ENCODE measurements at regions not wholly inside any gene's neighbourhood (a gene's known extent, or its start where the extent isn't known, plus 50 kb on each side); places are given as distances from the start of the nearest gene placed in this dataset.
"Not testable (repeated sequence)": the region's sequence is repeated elsewhere in the genome, so short reads cannot be mapped to it uniquely, and the experiment has no call there.

DNA sequence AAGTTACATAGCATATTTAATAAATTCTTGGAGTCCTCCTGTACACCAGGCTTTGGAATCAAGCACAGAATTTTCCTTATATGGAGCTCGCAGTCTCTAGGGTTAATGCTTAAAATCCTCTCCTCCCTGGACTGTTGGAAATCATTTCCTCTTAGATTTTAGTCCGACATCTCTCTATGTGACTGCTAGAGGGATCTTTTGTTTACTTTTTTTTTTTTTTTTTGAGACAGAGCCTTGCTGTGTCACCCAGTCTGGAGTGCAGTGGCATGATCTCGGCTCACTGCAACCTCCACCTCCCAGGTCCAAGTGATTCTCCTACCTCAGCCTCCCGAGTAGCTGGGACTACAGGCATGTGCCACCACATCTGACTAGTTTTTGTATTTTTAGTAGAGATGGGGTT, 84.1 kb upstream of the UMPS start:
- not testable (repeated sequence) for FAIRE-seq; DNase-seq (ENCODE audit: insufficient read length, low spot score)

DNA sequence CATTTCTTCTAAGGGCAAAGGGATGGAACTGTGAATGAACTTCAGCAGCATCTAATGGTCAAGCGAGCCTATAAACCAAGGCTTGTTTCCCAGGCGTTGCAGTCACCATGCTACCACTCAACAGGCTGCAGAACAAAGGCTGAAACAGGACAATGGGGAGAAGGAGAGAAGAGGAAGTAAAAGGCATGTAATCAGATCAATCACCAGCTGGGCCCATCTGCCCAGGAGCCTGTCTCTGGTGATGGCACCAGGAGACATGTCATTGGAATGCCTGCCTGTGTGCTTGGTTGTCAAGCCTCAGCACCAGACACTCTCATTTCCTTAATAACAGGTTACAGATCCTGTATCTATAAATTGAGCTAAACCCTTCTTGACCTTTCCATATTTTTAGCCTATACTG, 81.7 kb upstream of the UMPS start:
- no peak for FAIRE-seq
- no peak for DNase-seq (ENCODE audit: insufficient read length, low spot score)

DNA sequence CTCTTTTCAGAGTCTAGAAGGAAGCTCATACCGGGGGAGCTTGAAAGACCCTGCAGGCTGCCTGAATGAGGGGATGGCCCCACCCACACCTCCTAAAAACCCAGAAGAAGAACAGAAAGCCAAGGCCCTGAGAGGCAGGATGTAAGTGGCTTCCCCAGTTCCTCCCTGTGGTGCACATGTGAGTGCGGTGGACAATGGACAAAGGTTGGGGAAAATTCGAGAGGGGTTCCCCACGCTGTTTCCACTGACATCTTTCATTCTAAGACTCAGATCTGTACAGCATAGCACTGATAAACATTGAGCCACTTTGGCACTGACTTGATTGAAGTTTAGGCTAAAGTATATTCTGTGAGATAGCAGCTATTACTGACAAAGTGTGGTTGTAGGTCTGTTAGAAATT, 79.5 kb upstream of the UMPS start:
- peak; percentile 95 for FAIRE-seq
- no peak for DNase-seq (ENCODE audit: insufficient read length, low spot score)

DNA sequence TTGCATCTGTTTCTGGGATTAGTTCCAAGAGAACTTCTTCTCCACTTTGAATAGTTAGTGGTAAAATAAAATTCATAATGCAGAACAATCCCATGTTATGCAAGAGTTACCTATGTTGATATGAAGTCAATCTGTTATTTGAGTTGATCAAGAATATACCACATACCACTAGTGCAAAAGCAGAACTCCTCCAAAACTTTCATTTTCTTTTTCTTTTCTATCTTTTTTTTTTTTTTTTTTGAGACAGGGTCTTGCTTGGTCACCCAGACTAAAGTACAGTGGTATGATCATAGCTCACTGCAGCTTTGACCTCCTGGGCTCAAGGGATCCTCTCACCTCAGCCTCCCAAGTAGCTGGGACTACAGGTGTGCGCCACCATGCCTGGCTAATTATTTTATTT, 78.8 kb upstream of the UMPS start:
- peak; percentile 49 for FAIRE-seq
- not testable (repeated sequence) for DNase-seq (ENCODE audit: insufficient read length, low spot score)

DNA sequence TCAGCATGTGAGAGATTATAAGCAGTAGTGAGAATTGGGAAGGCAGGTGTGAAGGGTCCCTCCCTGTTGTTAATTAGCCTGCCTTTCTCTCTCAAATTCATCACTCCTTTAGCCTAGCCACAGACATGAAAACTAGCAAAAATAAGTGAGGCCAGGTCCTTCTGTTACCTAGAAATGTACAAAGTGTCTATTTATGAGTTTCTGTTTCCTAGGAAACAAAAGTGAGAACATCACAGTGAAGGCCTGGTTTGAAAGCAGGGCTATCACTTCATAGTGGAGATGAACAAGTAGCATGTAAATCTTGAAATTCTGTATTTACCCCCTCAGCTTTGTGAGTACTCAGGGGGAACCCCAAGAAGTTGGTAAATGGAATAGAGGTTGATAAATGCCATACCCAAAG, 78.2 kb upstream of the UMPS start:
- FAIRE-seq: peak; percentile 53
- DNase-seq (ENCODE audit: insufficient read length, low spot score): no peak

DNA sequence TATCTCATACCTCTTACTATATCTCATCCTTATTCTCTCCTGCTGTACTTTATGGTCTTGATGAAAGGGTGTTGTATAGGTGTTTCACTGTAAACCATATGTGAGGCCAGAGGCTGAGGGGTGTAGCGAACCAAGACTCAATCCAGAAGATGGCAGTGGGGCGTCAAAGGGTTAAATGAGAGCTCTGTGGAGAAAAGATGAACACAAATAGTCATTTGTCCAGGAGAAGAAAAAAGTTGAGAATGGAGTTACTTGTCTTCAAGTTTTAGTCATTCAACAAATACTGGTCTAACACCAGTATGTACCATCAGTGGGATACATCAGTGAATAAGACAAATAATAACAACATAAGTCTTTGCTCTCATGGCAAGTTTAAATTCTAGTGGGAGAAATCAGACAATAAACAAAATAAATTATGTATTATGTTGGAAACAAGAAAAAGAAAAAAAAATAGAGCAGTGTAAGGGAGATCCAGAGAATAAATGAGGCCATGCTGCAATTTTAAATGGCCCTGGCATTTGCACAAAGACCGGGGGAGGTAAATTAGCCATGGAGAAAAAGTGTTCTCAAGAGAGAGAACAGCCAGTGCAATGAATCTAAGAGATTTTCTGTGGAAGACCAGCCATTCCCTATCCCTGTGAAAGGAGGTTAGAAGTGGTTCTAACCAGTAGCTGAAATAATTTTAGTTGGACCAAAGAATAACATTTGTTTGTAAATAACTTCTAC, 77.0 kb upstream of the UMPS start:
- FAIRE-seq (no peak), DNase-seq (ENCODE audit: insufficient read length, low spot score) (no peak)

DNA sequence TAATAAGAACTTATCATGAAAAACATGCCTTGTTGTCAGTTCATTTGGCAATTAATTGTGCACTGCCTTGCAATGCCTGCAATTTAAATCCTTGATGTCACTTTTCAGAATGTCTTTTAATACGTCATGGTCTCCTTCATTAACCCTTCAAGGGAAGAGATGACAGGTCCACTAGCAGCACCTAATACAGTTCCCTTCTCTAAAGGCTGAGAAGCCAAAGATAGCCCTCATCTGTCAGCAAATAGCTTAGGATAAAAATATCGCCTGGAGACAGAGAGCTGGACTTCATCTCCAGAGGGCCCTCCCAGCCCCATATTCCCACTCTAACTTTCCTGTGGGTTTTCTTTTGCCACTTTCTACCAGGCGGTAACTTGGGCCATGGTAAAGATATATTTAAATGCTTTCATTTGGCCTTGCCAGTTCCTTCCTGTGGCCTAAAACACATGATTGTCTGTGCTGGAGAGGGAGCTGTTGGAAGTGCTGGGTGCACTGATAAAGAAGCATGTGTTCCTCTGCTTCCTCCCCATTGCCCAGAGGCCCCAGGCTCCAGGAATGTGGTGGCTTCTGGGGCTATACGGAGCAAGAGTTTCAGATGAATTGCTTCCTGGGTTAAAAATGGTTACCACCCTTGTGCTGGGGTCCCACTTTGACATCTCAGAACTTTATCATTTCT, 76.3 kb upstream of the UMPS start:
- no peak for FAIRE-seq
- no peak for DNase-seq (ENCODE audit: insufficient read length, low spot score)

DNA sequence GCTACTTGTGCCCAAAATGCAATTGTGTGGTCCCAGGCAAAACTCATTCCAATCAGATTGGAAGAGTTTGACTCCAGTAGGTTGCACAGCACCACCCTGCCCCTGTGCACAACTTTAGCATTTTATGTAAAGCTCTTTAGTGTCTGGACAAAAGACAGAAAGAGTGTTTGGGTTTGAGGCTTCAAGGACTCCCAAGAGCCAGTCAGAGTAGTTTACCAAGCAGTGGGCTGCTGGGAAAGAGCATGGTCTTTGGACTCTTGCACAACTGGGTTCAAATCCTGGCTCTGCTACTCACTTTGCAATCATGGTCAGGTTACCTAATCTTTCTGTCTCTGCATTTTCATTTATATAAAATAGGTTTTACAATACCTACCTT, 75.8 kb upstream of the UMPS start:
- no peak for FAIRE-seq

DNA sequence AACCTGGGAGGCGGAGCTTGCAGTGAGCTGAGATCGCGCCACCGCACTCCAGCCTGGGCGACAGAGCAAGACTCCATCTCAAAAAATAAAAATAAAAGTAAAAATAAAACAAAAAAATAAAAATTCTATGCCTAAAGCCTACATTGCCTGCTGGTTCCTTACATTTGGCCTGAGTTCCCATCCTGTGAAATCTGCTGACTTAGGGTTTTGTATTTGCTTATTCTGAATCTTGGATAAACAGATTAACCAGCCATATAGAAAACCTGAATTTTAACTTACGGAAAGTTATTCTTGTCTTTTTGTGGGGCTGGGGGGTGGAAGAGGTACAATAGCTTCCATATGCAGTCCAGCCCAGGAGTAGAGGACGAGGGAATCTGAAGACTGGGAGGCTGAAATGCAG, 73.7 kb upstream of the UMPS start:
- no peak for DNase-seq (ENCODE audit: insufficient read length, low spot score)
- FAIRE-seq: no peak

More for the DNA sequence above, 75.8 kb upstream of the UMPS start:
- no peak for DNase-seq (ENCODE audit: insufficient read length, low spot score)

DNA sequence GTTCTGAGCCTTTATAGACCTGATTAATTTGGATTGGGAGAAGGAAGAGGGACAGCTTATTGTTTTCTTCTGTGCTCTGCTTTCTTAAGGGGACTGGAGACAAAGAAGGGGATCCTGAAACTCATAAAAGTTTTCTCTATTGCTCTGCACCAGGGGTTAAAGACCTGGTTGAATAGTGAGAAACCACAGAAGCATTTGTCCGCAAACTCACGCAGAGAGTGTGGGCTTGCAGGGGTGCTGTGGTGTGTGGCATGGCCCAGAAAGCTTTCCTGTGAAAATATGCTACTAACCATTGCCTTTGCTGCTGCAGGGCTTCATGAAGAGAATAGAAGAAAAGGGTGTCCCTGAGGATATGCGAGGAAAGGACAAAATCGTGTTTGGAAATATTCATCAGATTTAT, 73.1 kb upstream of the UMPS start:
- FAIRE-seq: peak; percentile 23
- DNase-seq (ENCODE audit: insufficient read length, low spot score): no peak

DNA sequence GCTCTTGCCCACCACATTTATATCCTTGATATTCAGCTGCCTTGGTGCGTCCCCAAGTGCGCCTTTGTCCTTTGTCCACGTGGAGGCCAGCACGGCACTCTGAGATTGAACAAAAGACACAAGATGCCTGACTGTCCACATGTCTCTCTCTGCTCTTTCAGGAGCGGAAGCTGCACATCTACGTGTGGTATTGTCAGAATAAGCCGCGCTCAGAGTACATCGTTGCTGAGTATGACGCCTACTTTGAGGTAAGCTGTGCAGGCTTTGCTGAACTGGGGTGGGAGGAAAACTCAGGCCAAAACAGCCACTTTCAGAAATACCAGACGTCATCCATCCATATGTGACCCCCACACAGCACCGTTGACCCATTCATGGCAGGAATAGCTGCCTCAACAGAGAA, 72.0 kb upstream of the UMPS start:
- DNase-seq (ENCODE audit: insufficient read length, low spot score) (no peak), FAIRE-seq (no peak)

DNA sequence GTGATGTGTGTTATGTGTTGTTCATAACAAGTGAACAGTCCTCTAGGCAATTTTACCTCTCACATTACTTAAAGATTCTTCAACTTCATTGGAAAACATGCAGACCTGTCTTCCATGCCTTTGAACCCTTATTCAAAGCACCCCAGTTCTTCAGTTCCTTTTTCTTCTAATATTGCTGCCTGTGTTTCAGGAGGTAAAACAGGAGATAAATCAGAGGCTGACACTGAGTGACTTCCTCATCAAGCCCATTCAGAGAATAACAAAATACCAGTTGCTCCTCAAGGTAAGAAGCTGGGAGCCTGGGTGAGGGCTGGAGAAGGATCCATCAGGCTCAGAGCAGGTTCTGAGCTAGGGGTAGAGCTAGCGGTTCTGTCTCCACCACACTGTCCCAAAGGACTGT, 71.1 kb upstream of the UMPS start:
- no peak for DNase-seq (ENCODE audit: insufficient read length, low spot score)
- FAIRE-seq: peak; percentile 35

DNA sequence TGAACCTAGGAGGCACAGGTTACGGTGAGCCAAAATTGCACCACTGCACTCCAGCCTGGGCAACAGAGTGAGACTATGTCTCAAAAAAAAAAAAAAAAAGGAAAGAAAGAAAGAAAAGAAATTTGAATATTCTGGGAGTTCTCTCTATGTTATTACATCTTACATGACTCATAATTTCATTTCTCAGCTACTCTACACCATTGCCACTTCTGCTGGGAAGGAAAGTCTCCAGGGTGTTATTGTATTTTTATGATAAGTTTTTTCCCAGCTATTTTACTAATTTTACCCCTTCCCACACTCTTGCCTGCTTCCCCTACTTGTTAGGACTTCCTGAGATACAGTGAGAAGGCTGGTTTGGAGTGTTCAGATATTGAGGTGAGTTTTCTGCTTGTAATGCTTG, 69.7 kb upstream of the UMPS start:
- no peak for FAIRE-seq
- no peak for DNase-seq (ENCODE audit: insufficient read length, low spot score)

DNA sequence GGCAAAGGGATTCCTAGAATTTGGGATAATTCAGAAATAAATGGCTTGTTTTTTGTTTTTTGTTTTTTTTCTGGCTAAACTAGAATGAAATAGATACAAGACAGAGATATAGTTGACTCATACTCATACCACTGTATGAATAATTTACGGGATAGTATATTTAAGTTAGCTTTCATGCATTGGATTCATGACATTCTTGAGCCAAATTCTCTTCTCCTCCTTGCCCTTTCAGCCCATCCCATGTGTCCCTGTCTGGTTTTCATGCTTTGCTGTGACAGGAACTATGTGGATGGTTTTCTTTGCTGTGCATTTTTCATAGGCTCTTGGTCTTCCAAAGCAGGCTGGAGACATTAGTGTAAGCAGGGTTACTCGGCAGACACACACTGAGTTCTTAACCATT, 66.6 kb upstream of the UMPS start:
- DNase-seq (ENCODE audit: insufficient read length, low spot score): no peak

DNA sequence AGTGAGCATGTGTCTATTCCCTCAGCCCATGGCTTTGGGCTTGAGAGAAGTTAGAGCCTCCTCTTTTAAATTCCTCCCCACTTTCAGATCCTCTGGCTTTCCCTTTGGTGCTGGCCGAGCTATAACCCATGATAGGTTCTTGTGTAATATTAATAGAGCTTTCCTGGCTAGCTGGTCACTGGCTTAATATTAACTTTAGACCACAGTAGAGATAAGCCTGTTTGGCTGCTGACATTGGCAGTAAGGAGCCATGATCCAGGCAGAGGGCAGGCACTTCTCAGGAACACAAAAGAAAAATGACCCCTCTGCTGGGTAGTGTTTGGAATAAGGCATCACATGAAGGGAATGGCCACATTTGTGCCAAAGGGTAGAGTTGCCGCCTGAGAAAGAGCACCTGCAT, 65.4 kb upstream of the UMPS start:
- FAIRE-seq: no peak
- DNase-seq (ENCODE audit: insufficient read length, low spot score): no peak

More for the DNA sequence above, 66.6 kb upstream of the UMPS start:
- no peak for FAIRE-seq

DNA sequence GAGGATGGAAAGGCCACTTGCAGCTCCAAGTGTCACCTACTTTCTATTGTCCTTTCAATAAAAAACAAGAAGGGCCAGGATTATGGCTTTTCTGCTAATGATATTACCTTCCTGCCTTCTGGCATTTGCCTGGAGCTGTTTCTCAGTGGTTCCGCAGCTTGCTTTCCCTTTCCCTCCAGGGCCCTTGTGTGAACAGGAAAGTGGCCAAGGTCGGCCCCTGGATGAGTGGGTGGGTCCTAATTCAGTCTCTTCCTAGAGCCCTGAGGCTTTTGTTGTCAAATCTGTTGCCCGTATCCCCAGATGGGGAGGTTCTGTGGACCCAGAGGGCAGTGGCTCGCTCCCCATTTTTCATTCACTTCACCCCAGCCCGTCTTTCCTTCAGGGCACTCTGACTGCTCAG, 64.2 kb upstream of the UMPS start:
- DNase-seq (ENCODE audit: insufficient read length, low spot score) (no peak), FAIRE-seq (no peak)

DNA sequence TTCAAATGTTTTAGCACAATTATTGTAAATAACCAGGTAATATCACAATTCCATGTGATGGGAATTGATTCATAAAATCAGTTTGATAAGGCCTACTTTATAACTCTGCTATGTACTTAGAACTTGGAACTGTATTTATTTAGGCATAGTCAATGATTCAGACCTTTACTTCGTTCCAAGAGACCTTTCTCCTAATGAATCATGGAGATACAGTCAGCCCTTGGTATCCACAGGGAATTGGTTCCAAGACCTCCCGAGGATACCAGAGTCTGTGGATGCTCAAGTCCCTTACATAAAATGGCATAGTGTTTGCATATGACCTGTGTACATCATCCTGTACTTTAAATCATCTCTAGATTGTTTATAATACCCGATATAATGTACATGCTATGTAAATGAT, 60.8 kb upstream of the UMPS start:
- FAIRE-seq: no peak
- DNase-seq (ENCODE audit: insufficient read length, low spot score): no peak

DNA sequence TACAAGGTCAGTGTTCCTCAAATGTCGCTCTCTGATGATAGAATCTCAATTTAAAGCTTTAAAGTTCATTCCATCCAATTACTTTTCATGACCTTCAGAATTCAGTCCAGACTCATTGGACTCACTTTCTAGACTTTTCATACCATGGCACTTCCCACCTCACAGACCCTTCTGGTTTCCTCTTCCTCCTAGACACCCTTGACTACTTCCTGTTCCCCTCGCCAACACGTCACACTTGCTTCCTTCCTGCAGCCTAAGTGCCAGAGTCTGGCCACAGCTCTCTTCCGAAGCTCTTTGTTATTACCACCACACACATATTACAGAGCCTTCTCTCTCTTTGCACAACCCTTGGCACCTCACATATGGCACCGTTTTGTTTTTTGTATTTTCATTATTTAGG, 59.1 kb upstream of the UMPS start:
- FAIRE-seq (no peak), DNase-seq (ENCODE audit: insufficient read length, low spot score) (no peak)

DNA sequence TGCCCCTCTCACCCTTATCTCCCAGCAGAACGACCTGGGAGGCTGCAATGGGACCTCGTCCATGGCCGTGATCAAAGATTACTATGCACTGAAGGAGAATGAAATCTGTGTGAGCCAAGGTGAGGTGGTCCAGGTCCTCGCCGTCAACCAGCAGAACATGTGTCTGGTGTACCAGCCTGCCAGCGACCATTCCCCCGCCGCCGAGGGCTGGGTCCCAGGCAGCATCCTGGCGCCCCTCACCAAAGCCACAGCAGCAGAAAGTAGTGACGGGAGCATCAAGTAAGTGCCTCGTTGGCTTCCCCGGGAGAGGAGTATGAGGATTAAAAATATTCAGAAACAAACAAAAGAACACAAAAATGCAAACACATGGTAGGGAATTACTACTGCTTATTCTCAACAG, 55.9 kb upstream of the UMPS start:
- DNase-seq (ENCODE audit: insufficient read length, low spot score) (no peak), FAIRE-seq (no peak)

DNA sequence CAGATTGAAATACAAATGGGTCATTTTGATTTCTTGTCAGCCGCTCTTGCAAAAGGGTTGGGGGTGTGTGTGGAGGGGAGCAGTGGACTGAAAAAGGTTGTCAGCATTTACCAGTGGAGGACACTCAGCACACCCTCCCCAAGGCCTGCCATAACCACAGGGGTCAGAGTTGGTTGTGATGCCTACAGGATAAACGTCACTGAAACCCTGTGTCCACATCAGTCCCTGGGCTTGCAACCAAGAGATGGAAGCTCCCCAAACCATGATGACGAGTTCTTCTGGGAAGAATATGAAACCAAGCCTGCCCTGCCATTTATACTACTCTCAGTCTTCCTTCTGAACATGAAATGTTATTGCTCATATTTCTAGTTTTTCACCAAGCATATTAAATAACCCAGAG, 54.0 kb upstream of the UMPS start:
- DNase-seq (ENCODE audit: insufficient read length, low spot score) (no peak), FAIRE-seq (no peak)

DNA sequence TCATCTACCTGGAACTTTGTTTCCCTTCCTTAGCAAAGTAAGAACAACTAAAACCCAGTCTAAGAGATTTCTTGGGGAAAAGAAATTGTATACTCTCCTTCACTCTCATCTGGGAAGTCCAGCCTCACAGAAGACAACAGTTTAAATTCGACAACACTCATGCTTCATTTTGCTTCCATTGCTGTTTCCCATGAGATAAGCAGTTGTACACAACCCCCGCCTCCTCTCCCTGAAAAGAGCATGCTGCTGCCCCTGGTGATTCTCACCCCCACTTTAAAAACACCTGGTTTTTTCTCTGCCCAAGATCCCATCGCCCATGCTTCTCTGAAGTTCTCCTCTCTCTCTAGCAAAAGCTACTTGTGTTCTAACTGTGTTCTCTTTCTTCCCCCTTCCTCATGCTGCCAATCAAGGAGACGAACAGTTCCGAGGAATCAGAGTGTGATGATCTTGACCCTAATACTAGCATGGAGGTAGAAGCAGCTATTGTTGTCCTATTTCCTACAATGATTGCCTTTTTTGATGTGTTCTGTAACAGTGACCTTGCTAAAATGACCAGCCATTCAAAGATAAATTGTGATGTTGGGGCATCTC, 51.1 kb upstream of the UMPS start:
- DNase-seq (ENCODE audit: insufficient read length, low spot score) (no peak), FAIRE-seq (no peak)

All from GM19239 (cell line).